Stimulated activated naive B cell treated with anti-CD40 and anti-IgM and Interleukin-4, amounts not matched to agents 10 μg/mL and 1 μg/mL and 100 μg/mL, for 72 hours (primary cell): ENCODE measurements at regions not wholly inside any gene's neighbourhood (a gene's known extent, or its start where the extent isn't known, plus 50 kb on each side); places are given as distances from the start of the nearest gene placed in this dataset.

Experiments used
- ATAC-seq, 2 donors: fragments of 150-1000 bp; cut with Tn5 transposase; replicated peaks; 2 replicates each; pipeline ENCODE4 v1.10.0; 2021; ENCODE audit warnings: moderate library complexity in 1 of 2
- DNase-seq: peaks from one replicate; pipeline ENCODE4 v3.0.0; 2021
- H3K27ac Mint-ChIP-seq: one replicate; pipeline ENCODE4 v1.8.0; 2022; ENCODE audit warnings: mild to moderate bottlenecking, mixed read lengths
- H3K27me3 Mint-ChIP-seq, 2 donors: one replicate each; pipeline ENCODE4 v1.8.0; 2022; ENCODE audit warnings: mixed read lengths in 2 of 2
- H3K36me3 Mint-ChIP-seq, 2 donors: one replicate each; pipeline ENCODE4 v1.8.0; 2022; ENCODE audit warnings: mixed read lengths in 2 of 2, mild to moderate bottlenecking in 1 of 2
- H3K4me1 Mint-ChIP-seq, 2 donors: one replicate each; pipeline ENCODE4 v1.8.0; 2022; ENCODE audit warnings: mixed read lengths in 2 of 2, mild to moderate bottlenecking in 1 of 2
- H3K4me3 Mint-ChIP-seq, 2 donors: one replicate each; pipeline ENCODE4 v1.8.0; 2022; ENCODE audit warnings: mild to moderate bottlenecking in 2 of 2, mixed read lengths in 2 of 2, moderate library complexity in 1 of 2
- H3K9me3 Mint-ChIP-seq, 2 donors: one replicate each; pipeline ENCODE4 v1.8.0; 2022; ENCODE audit warnings: mixed read lengths in 2 of 2, mild to moderate bottlenecking in 1 of 2

- H3K27me3 Mint-ChIP-seq: no peaks in the 10 kb centered on the region
- DNase-seq: no peak
Measured at GRCh38 chr5:105947461-105947860, 1723.3 kb downstream of the EFNA5 start.

GRCh38 chr5:105945203-105945972, 1725.3 kb downstream of the EFNA5 start:
- DNase-seq (no peak), ATAC-seq (no peak)
- H3K4me1 Mint-ChIP-seq: no peaks in the 10 kb centered on the region
- H3K4me3 Mint-ChIP-seq: no peak overlapping the region
- H3K27me3 Mint-ChIP-seq: no peaks in the 10 kb centered on the region
- peaks cover 4% of the 10 kb centered on the region in 2 donors for H3K9me3 Mint-ChIP-seq
- H3K27ac Mint-ChIP-seq: no peak overlapping the region
- no peaks in the 10 kb centered on the region for H3K36me3 Mint-ChIP-seq

More at GRCh38 chr5:105947461-105947860, 1723.3 kb downstream of the EFNA5 start:
- no peak for ATAC-seq
- Mint-ChIP-seq H3K4me3 (no peak overlapping the region), H3K36me3 (no peaks in the 10 kb centered on the region), H3K27ac (no peak overlapping the region), H3K4me1 (no peaks in the 10 kb centered on the region), H3K9me3 (peaks cover 4% of the 10 kb centered on the region in 2 donors)

GRCh38 chr5:105940181-105940580, 1730.6 kb downstream of the EFNA5 start:
- no peak overlapping the region for H3K27ac Mint-ChIP-seq
- no peak overlapping the region for H3K4me3 Mint-ChIP-seq
- H3K36me3 Mint-ChIP-seq: no peaks in the 10 kb centered on the region
- ATAC-seq: no peak
- peaks cover 4 to 9% of the 10 kb centered on the region in 2 donors for H3K9me3 Mint-ChIP-seq
- no peaks in the 10 kb centered on the region for H3K27me3 Mint-ChIP-seq
- no peak for DNase-seq
- H3K4me1 Mint-ChIP-seq: no peaks in the 10 kb centered on the region

- Mint-ChIP-seq H3K9me3 (peaks cover 2 to 9% of the 10 kb centered on the region in 2 donors), H3K27me3 (no peaks in the 10 kb centered on the region), H3K36me3 (no peaks in the 10 kb centered on the region), H3K27ac (no peak overlapping the region), H3K4me1 (no peaks in the 10 kb centered on the region), H3K4me3 (no peak overlapping the region)
- DNase-seq (no peak), ATAC-seq (no peak)
Measured at GRCh38 chr5:105934171-105934570, 1736.6 kb downstream of the EFNA5 start.

GRCh38 chr5:105931881-105932421, 1738.8 kb downstream of the EFNA5 start:
- ATAC-seq (no peak), DNase-seq (no peak)
- Mint-ChIP-seq H3K9me3 (no peaks in the 10 kb centered on the region), H3K4me3 (no peak overlapping the region), H3K27ac (no peak overlapping the region), H3K27me3 (no peaks in the 10 kb centered on the region), H3K36me3 (no peaks in the 10 kb centered on the region), H3K4me1 (no peaks in the 10 kb centered on the region)

GRCh38 chr5:105929858-105930257, 1740.9 kb downstream of the EFNA5 start:
- H3K27me3 Mint-ChIP-seq: no peaks in the 10 kb centered on the region
- DNase-seq: no peak
- no peak for ATAC-seq
- H3K4me1 Mint-ChIP-seq: no peaks in the 10 kb centered on the region
- no peak overlapping the region for H3K4me3 Mint-ChIP-seq
- H3K9me3 Mint-ChIP-seq: no peaks in the 10 kb centered on the region
- H3K27ac Mint-ChIP-seq: no peak overlapping the region
- no peaks in the 10 kb centered on the region for H3K36me3 Mint-ChIP-seq

GRCh38 chr5:105924366-105924765, 1746.4 kb downstream of the EFNA5 start:
- Mint-ChIP-seq H3K27me3 (no peaks in the 10 kb centered on the region), H3K9me3 (no peaks in the 10 kb centered on the region), H3K27ac (no peak overlapping the region), H3K36me3 (no peaks in the 10 kb centered on the region), H3K4me1 (no peaks in the 10 kb centered on the region), H3K4me3 (no peak overlapping the region)
- DNase-seq (no peak), ATAC-seq (no peak)

GRCh38 chr5:105922574-105922973, 1748.2 kb downstream of the EFNA5 start:
- DNase-seq (no peak), ATAC-seq (no peak)
- Mint-ChIP-seq H3K27me3 (no peaks in the 10 kb centered on the region), H3K4me1 (no peaks in the 10 kb centered on the region), H3K4me3 (no peak overlapping the region), H3K27ac (no peak overlapping the region), H3K36me3 (no peaks in the 10 kb centered on the region), H3K9me3 (peaks cover 0 to 2% of the 10 kb centered on the region in 2 donors)

- Mint-ChIP-seq H3K27me3 (no peaks in the 10 kb centered on the region), H3K36me3 (no peaks in the 10 kb centered on the region), H3K4me3 (no peak overlapping the region), H3K4me1 (no peaks in the 10 kb centered on the region), H3K27ac (no peak overlapping the region), H3K9me3 (peaks cover 0 to 2% of the 10 kb centered on the region in 2 donors)
- DNase-seq (no peak), ATAC-seq (no peak)
Measured at GRCh38 chr5:105922080-105922479, 1748.7 kb downstream of the EFNA5 start.

- H3K36me3 Mint-ChIP-seq: no peaks in the 10 kb centered on the region
- ATAC-seq (no peak), DNase-seq (no peak)
- no peak overlapping the region for H3K4me3 Mint-ChIP-seq
- H3K27me3 Mint-ChIP-seq: no peaks in the 10 kb centered on the region
- H3K4me1 Mint-ChIP-seq: no peaks in the 10 kb centered on the region
- H3K9me3 Mint-ChIP-seq: peaks cover 0 to 2% of the 10 kb centered on the region in 2 donors
- H3K27ac Mint-ChIP-seq: no peak overlapping the region
Measured at GRCh38 chr5:105917189-105917588, 1753.5 kb downstream of the EFNA5 start.

GRCh38 chr5:105907016-105907415, 1763.7 kb downstream of the EFNA5 start:
- H3K27me3 Mint-ChIP-seq: no peaks in the 10 kb centered on the region
- DNase-seq: no peak

GRCh38 chr5:105905392-105905791, 1765.3 kb downstream of the EFNA5 start:
- Mint-ChIP-seq H3K36me3 (no peaks in the 10 kb centered on the region), H3K27me3 (no peaks in the 10 kb centered on the region), H3K4me1 (no peaks in the 10 kb centered on the region), H3K9me3 (peaks cover 0 to 2% of the 10 kb centered on the region in 2 donors), H3K27ac (no peak overlapping the region), H3K4me3 (no peak overlapping the region)
- ATAC-seq (no peak), DNase-seq (no peak)

More at GRCh38 chr5:105907016-105907415, 1763.7 kb downstream of the EFNA5 start:
- no peaks in the 10 kb centered on the region for H3K4me1 Mint-ChIP-seq
- H3K36me3 Mint-ChIP-seq: no peaks in the 10 kb centered on the region
- no peak overlapping the region for H3K4me3 Mint-ChIP-seq
- no peak for ATAC-seq
- H3K9me3 Mint-ChIP-seq: no peaks in the 10 kb centered on the region
- H3K27ac Mint-ChIP-seq: no peak overlapping the region

GRCh38 chr5:105903069-105903468, 1767.7 kb downstream of the EFNA5 start:
- Mint-ChIP-seq H3K9me3 (peaks cover 0 to 2% of the 10 kb centered on the region in 2 donors), H3K27ac (no peak overlapping the region), H3K4me3 (no peak overlapping the region), H3K4me1 (no peaks in the 10 kb centered on the region), H3K27me3 (no peaks in the 10 kb centered on the region), H3K36me3 (no peaks in the 10 kb centered on the region)
- ATAC-seq (no peak), DNase-seq (no peak)

GRCh38 chr5:105899726-105900125, 1771.0 kb downstream of the EFNA5 start:
- no peak for DNase-seq
- Mint-ChIP-seq H3K9me3 (peaks cover 0 to 2% of the 10 kb centered on the region in 2 donors), H3K4me1 (no peaks in the 10 kb centered on the region), H3K4me3 (no peak overlapping the region), H3K36me3 (no peaks in the 10 kb centered on the region), H3K27me3 (no peaks in the 10 kb centered on the region), H3K27ac (no peak overlapping the region)
- no peak for ATAC-seq

- no peak overlapping the region for H3K4me3 Mint-ChIP-seq
- no peaks in the 10 kb centered on the region for H3K36me3 Mint-ChIP-seq
- DNase-seq (no peak), ATAC-seq (no peak)
- H3K27me3 Mint-ChIP-seq: no peaks in the 10 kb centered on the region
- no peaks in the 10 kb centered on the region for H3K4me1 Mint-ChIP-seq
- H3K9me3 Mint-ChIP-seq: peaks cover 0 to 2% of the 10 kb centered on the region in 2 donors
- H3K27ac Mint-ChIP-seq: no peak overlapping the region
Measured at GRCh38 chr5:105898183-105898582, 1772.6 kb downstream of the EFNA5 start.
